ENCODE measurements at regions not wholly inside any gene's neighbourhood (a gene's known extent, or its start where the extent isn't known, plus 50 kb on each side); places are given as distances from the start of the nearest gene placed in this dataset.

- no peak for TF ChIP-seq POLR2A (IDR thresholded peaks at IDR 0.05)
- TF ChIP-seq CTCF (IDR thresholded peaks at IDR 0.05), result no peak
Measured at GRCh38 chr2:2782007-2782406, 450.9 kb upstream of the MYT1L start.

Measured in right lobe of liver (tissue), 4 donors.